Vagina (tissue), 2 donors: ENCODE measurements at regions not wholly inside any gene's neighbourhood (a gene's known extent, or its start where the extent isn't known, plus 50 kb on each side); places are given as distances from the start of the nearest gene placed in this dataset.

Source experiments
- POLR2A ChIP-seq, 2 donors: fragments of 450-650 bp; IDR thresholded peaks; one replicate each; pipeline ENCODE4 v1.6.1; 2017; ENCODE audit warnings: antibody characterized with exemption in 2 of 2, mild to moderate bottlenecking in 2 of 2, moderate library complexity in 2 of 2
- TF ChIP-seq, protein P1 (sequence below), 3 experiments: fragments of 450-650 bp in 2 of 3; fragments of 200-600 bp in 1 of 3; sonication (generic) in 1 of 3; IDR thresholded peaks; one replicate each; pipeline ENCODE4 v1.5.1; 2017 to 2019; ENCODE audit warnings: antibody characterized with exemption in 3 of 3, mild to moderate bottlenecking in 2 of 3, moderate library complexity in 2 of 3

DNA sequence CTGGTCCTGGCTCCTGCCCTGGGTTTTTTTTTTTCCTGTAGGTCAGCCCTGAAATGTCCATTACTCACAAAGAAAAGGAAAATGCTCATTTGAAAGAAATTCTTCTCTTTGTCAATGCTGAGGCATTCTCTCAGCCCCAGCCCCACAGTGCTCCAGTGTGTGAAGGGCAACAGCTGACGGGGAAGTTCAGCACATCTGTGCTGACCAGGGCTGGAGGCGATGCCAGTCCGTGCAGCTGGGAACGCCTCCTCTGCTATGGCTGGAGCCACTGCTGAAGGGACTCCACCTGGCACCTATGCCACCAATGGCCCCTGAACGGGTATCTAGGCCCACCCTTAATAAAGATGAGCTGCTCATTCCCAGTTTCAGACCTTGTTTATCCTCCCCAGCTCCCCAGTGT is 71.9 kb upstream of the SLCO4A1 start:
- TF ChIP-seq, protein P1, sequence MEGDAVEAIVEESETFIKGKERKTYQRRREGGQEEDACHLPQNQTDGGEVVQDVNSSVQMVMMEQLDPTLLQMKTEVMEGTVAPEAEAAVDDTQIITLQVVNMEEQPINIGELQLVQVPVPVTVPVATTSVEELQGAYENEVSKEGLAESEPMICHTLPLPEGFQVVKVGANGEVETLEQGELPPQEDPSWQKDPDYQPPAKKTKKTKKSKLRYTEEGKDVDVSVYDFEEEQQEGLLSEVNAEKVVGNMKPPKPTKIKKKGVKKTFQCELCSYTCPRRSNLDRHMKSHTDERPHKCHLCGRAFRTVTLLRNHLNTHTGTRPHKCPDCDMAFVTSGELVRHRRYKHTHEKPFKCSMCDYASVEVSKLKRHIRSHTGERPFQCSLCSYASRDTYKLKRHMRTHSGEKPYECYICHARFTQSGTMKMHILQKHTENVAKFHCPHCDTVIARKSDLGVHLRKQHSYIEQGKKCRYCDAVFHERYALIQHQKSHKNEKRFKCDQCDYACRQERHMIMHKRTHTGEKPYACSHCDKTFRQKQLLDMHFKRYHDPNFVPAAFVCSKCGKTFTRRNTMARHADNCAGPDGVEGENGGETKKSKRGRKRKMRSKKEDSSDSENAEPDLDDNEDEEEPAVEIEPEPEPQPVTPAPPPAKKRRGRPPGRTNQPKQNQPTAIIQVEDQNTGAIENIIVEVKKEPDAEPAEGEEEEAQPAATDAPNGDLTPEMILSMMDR (IDR thresholded peaks at IDR 0.05) = no peak
- TF ChIP-seq POLR2A (IDR thresholded peaks at IDR 0.05) = no peak
